Karpas-422 (cell line): ENCODE measurements at regions not wholly inside any gene's neighbourhood (a gene's known extent, or its start where the extent isn't known, plus 50 kb on each side); places are given as distances from the start of the nearest gene placed in this dataset.

ENCODE experiments used
- DNase-seq: peaks from one replicate; pipeline ENCODE4 v3.0.0-alpha.2; 2015
- H2AFZ ChIP-seq: fragments of 200-600 bp; sonication (generic); 2 replicates; pipeline ENCODE4 v1.6.1; 2014; ENCODE audit warnings: antibody characterized with exemption, low read length, mixed read lengths
- H3K27ac ChIP-seq: fragments of 200-600 bp; sonication (generic); 2 replicates; pipeline ENCODE4 v1.5.1; 2014; ENCODE audit warnings: mild to moderate bottlenecking, low read length, moderate library complexity
- H3K27me3 ChIP-seq: fragments of 200-600 bp; sonication (generic); 2 replicates; pipeline ENCODE4 v1.6.1; 2014; ENCODE audit warnings: low read length, mixed read lengths
- H3K36me3 ChIP-seq: fragments of 200-600 bp; sonication (generic); 2 replicates; pipeline ENCODE4 v1.6.1; 2014; ENCODE audit warnings: low read length, mixed read lengths; ENCODE audit not compliant: insufficient read depth
- H3K4me1 ChIP-seq: fragments of 200-600 bp; sonication (generic); 2 replicates; pipeline ENCODE4 v1.6.1; 2014; ENCODE audit warnings: mild to moderate bottlenecking, low read length, mixed read lengths
- H3K4me2 ChIP-seq: fragments of 200-600 bp; sonication (generic); 2 replicates; pipeline ENCODE4 v1.6.1; 2014; ENCODE audit warnings: low read length, low read depth, mild to moderate bottlenecking; ENCODE audit not compliant: poor library complexity, severe bottlenecking
- H3K4me3 ChIP-seq: fragments of 200-600 bp; sonication (generic); 2 replicates; pipeline ENCODE4 v1.5.1; 2014; ENCODE audit warnings: mild to moderate bottlenecking, antibody characterized with exemption, low read length, mixed read lengths
- H3K79me2 ChIP-seq: fragments of 200-600 bp; sonication (generic); 2 replicates; pipeline ENCODE4 v1.6.1; 2014; ENCODE audit warnings: mild to moderate bottlenecking, low read length, mixed read lengths
- H3K9ac ChIP-seq: fragments of 200-600 bp; sonication (generic); 2 replicates; pipeline ENCODE4 v1.6.0; 2014; ENCODE audit warnings: low read length
- H3K9me2 ChIP-seq: fragments of 200-600 bp; sonication (generic), shearing (Covaris generic); replicated peaks from 2 replicates; pipeline ENCODE4 v1.6.0; 2014; ENCODE audit warnings: mild to moderate bottlenecking, low read length, moderate library complexity; ENCODE audit not compliant: insufficient read depth
- H3K9me3 ChIP-seq: fragments of 300-700, 200-600 bp; sonication (generic); 2 replicates; pipeline ENCODE4 v1.6.1; 2014; ENCODE audit warnings: low read length, mixed read lengths
- H4K20me1 ChIP-seq: fragments of 200-600 bp; sonication (generic); 2 replicates; pipeline ENCODE4 v1.6.1; 2014; ENCODE audit warnings: mild to moderate bottlenecking, antibody characterized with exemption, low read length, low read depth; ENCODE audit not compliant: insufficient read depth

GRCh38 chr2:45328264-45328870 is 282.7 kb downstream of the SRBD1 start:
- Histone ChIP-seq H3K27me3 (peaks cover 3% of the 10 kb centered on the region; the same call in 1 of the 2 replicates), H3K9me3 (peaks cover 7% of the 10 kb centered on the region), H3K4me2 (no peak overlapping the region), H2AFZ (no peak overlapping the region), H3K9me2 (no peaks in the 10 kb centered on the region), H3K27ac (no peak overlapping the region), H3K4me3 (no peak overlapping the region), H3K9ac (no peak overlapping the region), H3K36me3 (peaks cover 8% of the 10 kb centered on the region; the same call in 1 of the 2 replicates), H3K79me2 (no peaks in the 10 kb centered on the region), H4K20me1 (no peaks in the 10 kb centered on the region), H3K4me1 (peaks cover 17% of the 10 kb centered on the region)
- no peak for DNase-seq

- Histone ChIP-seq H3K27me3 (peaks cover 3% of the 10 kb centered on the region; the same call in 1 of the 2 replicates), H2AFZ (no peak overlapping the region), H3K9ac (no peak overlapping the region), H3K27ac (no peak overlapping the region), H3K36me3 (peaks cover 8% of the 10 kb centered on the region; the same call in 1 of the 2 replicates), H3K9me2 (no peaks in the 10 kb centered on the region), H4K20me1 (no peaks in the 10 kb centered on the region), H3K4me3 (no peak overlapping the region), H3K79me2 (no peaks in the 10 kb centered on the region), H3K4me2 (no peak overlapping the region), H3K9me3 (peaks cover 7% of the 10 kb centered on the region), H3K4me1 (no peaks in the 10 kb centered on the region)
- no peak for DNase-seq
These were observed 287.7 kb downstream of the SRBD1 start for GRCh38 chr2:45323344-45323743.

GRCh38 chr2:45320956-45321355 is 290.1 kb downstream of the SRBD1 start:
- DNase-seq = no peak
- H3K79me2 ChIP-seq = no peaks in the 10 kb centered on the region
- no peaks in the 10 kb centered on the region for H4K20me1 ChIP-seq

GRCh38 chr2:45319683-45320455 is 291.2 kb downstream of the SRBD1 start:
- H4K20me1 ChIP-seq = no peaks in the 10 kb centered on the region
- DNase-seq = no peak
- H3K4me3 ChIP-seq = no peak overlapping the region

More at GRCh38 chr2:45320956-45321355, 290.1 kb downstream of the SRBD1 start:
- Histone ChIP-seq H2AFZ (no peak overlapping the region), H3K27ac (no peak overlapping the region), H3K9ac (no peak overlapping the region), H3K27me3 (peaks cover 3% of the 10 kb centered on the region; the same call in 1 of the 2 replicates), H3K4me2 (no peak overlapping the region), H3K4me1 (no peaks in the 10 kb centered on the region), H3K9me3 (peaks cover 7% of the 10 kb centered on the region), H3K36me3 (peaks cover 8% of the 10 kb centered on the region; the same call in 1 of the 2 replicates), H3K4me3 (no peak overlapping the region), H3K9me2 (no peaks in the 10 kb centered on the region)

GRCh38 chr2:45318686-45319085 is 292.4 kb downstream of the SRBD1 start:
- no peaks in the 10 kb centered on the region for H4K20me1 ChIP-seq
- H3K4me2 ChIP-seq = no peak overlapping the region
- H3K9ac ChIP-seq = no peak overlapping the region
- 0 out of 2 replicates have a peak, but pooled peaks cover 3% of the 10 kb centered on the region for H3K36me3 ChIP-seq
- no peak overlapping the region for H3K4me3 ChIP-seq
- H3K9me3 ChIP-seq = peaks cover 3% of the 10 kb centered on the region; the same call in 1 of the 2 replicates
- no peak overlapping the region for H3K27ac ChIP-seq
- H3K27me3 ChIP-seq = peaks cover 3% of the 10 kb centered on the region; the same call in 1 of the 2 replicates
- DNase-seq = no peak
- no peaks in the 10 kb centered on the region for H3K9me2 ChIP-seq
- no peaks in the 10 kb centered on the region for H3K4me1 ChIP-seq
- no peak overlapping the region for H2AFZ ChIP-seq
- no peaks in the 10 kb centered on the region for H3K79me2 ChIP-seq

More at GRCh38 chr2:45319683-45320455, 291.2 kb downstream of the SRBD1 start:
- no peaks in the 10 kb centered on the region for H3K79me2 ChIP-seq
- H3K9me3 ChIP-seq = peaks cover 7% of the 10 kb centered on the region
- H3K36me3 ChIP-seq = peaks cover 8% of the 10 kb centered on the region; the same call in 1 of the 2 replicates
- no peaks in the 10 kb centered on the region for H3K9me2 ChIP-seq
- H3K27me3 ChIP-seq = peaks cover 3% of the 10 kb centered on the region; the same call in 1 of the 2 replicates
- H2AFZ ChIP-seq = no peak overlapping the region
- H3K9ac ChIP-seq = no peak overlapping the region
- no peaks in the 10 kb centered on the region for H3K4me1 ChIP-seq
- no peak overlapping the region for H3K4me2 ChIP-seq
- no peak overlapping the region for H3K27ac ChIP-seq

DNA sequence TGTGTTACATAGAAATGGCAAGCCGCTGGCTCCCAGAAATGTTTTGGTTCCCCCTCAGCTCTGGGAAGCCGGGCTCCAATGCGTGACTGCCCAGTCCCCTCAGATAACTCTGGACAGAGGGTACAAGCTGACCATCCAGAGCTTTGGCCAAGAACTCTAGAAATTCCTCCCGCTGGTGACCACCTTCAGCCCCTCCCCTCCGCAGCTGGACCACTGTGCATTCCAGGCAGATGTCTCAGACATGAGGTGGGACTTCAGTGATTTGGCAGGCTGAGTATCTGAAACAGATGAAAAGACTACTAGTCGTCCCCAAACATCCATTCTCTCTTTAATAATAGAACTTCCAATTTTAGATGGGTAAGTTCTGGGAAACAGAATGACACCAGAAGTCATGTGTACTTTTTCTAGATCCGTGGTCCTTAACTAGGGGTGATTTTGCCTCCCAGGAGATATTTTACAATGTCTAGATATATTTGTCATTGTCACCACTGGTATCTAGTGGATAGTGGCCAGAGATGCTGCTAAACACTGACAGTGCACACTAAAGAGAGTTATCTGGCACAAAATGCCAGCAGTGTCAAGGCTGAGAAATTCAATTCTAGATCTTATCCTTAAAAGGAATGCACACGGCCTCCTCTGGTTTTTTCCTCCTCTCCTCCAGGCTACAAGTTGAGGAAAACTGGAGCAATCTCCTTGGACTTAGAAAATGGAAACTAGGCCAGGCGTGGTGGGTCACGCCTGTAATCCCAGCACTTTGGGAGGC is 294.3 kb downstream of the SRBD1 start:
- Histone ChIP-seq H3K4me2 (no peak overlapping the region), H3K79me2 (no peaks in the 10 kb centered on the region), H3K9ac (no peak overlapping the region), H3K27me3 (no peaks in the 10 kb centered on the region), H3K4me1 (no peaks in the 10 kb centered on the region), H4K20me1 (no peaks in the 10 kb centered on the region), H3K4me3 (no peak overlapping the region), H3K9me2 (no peaks in the 10 kb centered on the region), H3K9me3 (no peaks in the 10 kb centered on the region), H3K27ac (no peak overlapping the region), H3K36me3 (no peaks in the 10 kb centered on the region), H2AFZ (no peak overlapping the region)
- no peak for DNase-seq

DNA sequence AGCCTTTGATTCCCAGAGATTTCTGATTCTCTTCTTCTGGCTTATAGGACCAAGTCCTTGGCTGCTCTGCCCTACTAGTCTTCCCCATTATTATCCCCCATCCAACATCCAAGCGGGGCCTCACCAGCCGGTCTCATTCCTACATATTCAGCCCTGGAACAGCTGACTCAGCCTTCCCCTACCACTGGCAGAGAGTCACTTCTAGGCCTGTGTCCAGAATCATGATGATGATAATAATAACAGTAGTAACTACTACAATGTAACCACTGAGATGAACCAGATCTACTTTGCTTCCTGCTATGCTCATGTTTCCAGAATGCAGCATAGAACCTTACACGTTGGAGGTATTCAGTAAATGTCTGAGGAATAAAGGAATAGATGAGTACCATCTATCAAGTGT is 295.2 kb downstream of the SRBD1 start:
- Histone ChIP-seq H3K4me2 (no peak overlapping the region), H3K4me1 (no peaks in the 10 kb centered on the region), H4K20me1 (no peaks in the 10 kb centered on the region), H3K27me3 (no peaks in the 10 kb centered on the region), H3K9me2 (no peaks in the 10 kb centered on the region), H2AFZ (no peak overlapping the region), H3K27ac (no peak overlapping the region), H3K9me3 (no peaks in the 10 kb centered on the region), H3K79me2 (no peaks in the 10 kb centered on the region), H3K4me3 (no peak overlapping the region), H3K36me3 (no peaks in the 10 kb centered on the region), H3K9ac (no peak overlapping the region)
- DNase-seq = no peak

- Histone ChIP-seq H3K4me1 (no peaks in the 10 kb centered on the region), H3K27ac (no peak overlapping the region), H3K9me3 (no peaks in the 10 kb centered on the region), H3K4me3 (no peak overlapping the region), H3K9me2 (no peaks in the 10 kb centered on the region), H2AFZ (no peak overlapping the region), H3K27me3 (no peaks in the 10 kb centered on the region), H3K79me2 (no peaks in the 10 kb centered on the region), H4K20me1 (no peaks in the 10 kb centered on the region), H3K9ac (no peak overlapping the region), H3K4me2 (no peak overlapping the region), H3K36me3 (no peaks in the 10 kb centered on the region)
- no peak for DNase-seq
These were observed 298.8 kb downstream of the SRBD1 start for GRCh38 chr2:45312275-45312674.
